NAMALWA (cell line): ENCODE measurements at regions not wholly inside any gene's neighbourhood (a gene's known extent, or its start where the extent isn't known, plus 50 kb on each side); places are given as distances from the start of the nearest gene placed in this dataset.
"Not testable (repeated sequence)": the region's sequence is repeated elsewhere in the genome, so short reads cannot be mapped to it uniquely, and the experiment has no call there.

Experiments used
- DNase-seq: peaks from one replicate; pipeline ENCODE4 v3.0.0-alpha.2; 2015; ENCODE audit warnings: low spot score

GRCh38 chr5:176140138-176140537 lies 98.1 kb upstream of the SIMC1 start:
- DNase-seq = peak; percentile 13

GRCh38 chr5:176144508-176144907 lies 93.7 kb upstream of the SIMC1 start:
- no peak for DNase-seq

- DNase-seq = not testable (repeated sequence)
Observed at GRCh38 chr5:176149948-176150347, 88.3 kb upstream of the SIMC1 start.

GRCh38 chr5:176151281-176151680 lies 86.9 kb upstream of the SIMC1 start:
- no peak for DNase-seq

GRCh38 chr5:176152191-176152929 lies 85.9 kb upstream of the SIMC1 start:
- no peak for DNase-seq

GRCh38 chr5:176152930-176153311 lies 85.3 kb upstream of the SIMC1 start:
- no peak for DNase-seq

GRCh38 chr5:176153741-176154140 lies 84.5 kb upstream of the SIMC1 start:
- no peak for DNase-seq

GRCh38 chr5:176154821-176155220 lies 83.4 kb upstream of the SIMC1 start:
- DNase-seq = no peak

- DNase-seq = no peak
Observed at GRCh38 chr5:176155922-176156359, 82.3 kb upstream of the SIMC1 start.

GRCh38 chr5:176157656-176158055 lies 80.6 kb upstream of the SIMC1 start:
- DNase-seq = no peak

GRCh38 chr5:176161431-176161830 lies 76.8 kb upstream of the SIMC1 start:
- no peak for DNase-seq

GRCh38 chr5:176162198-176162597 lies 76.0 kb upstream of the SIMC1 start:
- DNase-seq = no peak

GRCh38 chr5:176162888-176163287 lies 75.3 kb upstream of the SIMC1 start:
- DNase-seq = no peak

- no peak for DNase-seq
Observed at GRCh38 chr5:176166427-176166826, 71.8 kb upstream of the SIMC1 start.

- DNase-seq = no peak
Observed at GRCh38 chr5:176167800-176168199, 70.4 kb upstream of the SIMC1 start.

- DNase-seq = no peak
Observed at GRCh38 chr5:176169393-176170063, 68.7 kb upstream of the SIMC1 start.

- DNase-seq = no peak
Observed at GRCh38 chr5:176170084-176170483, 68.1 kb upstream of the SIMC1 start.

GRCh38 chr5:176171171-176171760 lies 67.0 kb upstream of the SIMC1 start:
- DNase-seq = no peak

GRCh38 chr5:176172246-176172645 lies 66.0 kb upstream of the SIMC1 start:
- DNase-seq = no peak

GRCh38 chr5:176173647-176174046 lies 64.6 kb upstream of the SIMC1 start:
- DNase-seq = no peak

- no peak for DNase-seq
Observed at GRCh38 chr5:176174345-176175025, 63.7 kb upstream of the SIMC1 start.

GRCh38 chr5:176175101-176175852 lies 62.9 kb upstream of the SIMC1 start:
- DNase-seq = no peak
